NCI-H146 treated with DMSO at 0.1 percent for 48 hours (cell line): ENCODE measurements at regions not wholly inside any gene's neighbourhood (a gene's known extent, or its start where the extent isn't known, plus 50 kb on each side); places are given as distances from the start of the nearest gene placed in this dataset.
"Not testable (repeated sequence)": the region's sequence is repeated elsewhere in the genome, so short reads cannot be mapped to it uniquely, and the experiment has no call there.

ENCODE experiments used
- DNase-seq: peaks from one replicate; lab custom pipeline; 2025; ENCODE audit not compliant: unreplicated experiment; lab: John Stamatoyannopoulos, UW

DNA sequence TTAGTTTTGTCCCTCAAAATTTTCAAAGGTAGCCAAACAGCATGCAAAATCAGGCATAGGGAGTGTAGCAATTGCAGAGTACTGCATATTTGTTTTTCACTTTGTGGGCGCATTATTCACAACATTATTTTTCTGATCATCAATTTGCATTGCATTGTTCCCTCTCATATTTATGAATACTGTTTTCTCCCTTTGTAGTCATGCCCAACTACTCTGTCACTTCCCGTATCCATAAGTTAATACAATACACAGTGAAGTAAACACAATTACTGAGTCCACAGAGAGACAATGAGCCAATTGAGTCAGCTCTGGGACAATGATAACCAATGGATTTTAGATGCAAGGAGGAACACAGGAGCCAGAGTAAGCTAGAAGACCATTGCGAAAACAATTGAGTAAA is 944.0 kb upstream of the ADGRL4 start:
- no peak for DNase-seq

DNA sequence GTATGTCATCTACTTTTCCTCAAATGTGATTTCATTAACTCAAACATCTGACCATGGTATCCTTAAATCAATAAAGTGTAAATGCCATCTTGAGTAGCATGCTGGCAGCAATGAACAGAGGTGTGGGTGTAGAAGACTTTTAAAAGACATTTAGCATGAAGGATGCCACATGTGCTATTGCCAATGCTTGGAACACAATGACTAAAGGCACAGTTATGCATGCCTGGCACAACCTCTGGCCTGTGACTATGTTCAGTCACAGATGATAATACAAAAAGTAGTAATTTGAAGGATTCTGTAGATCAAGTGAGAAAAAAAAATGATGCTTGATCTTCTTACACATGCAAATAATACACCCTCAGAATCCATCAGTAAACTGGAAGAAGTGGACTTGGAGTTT is 938.9 kb upstream of the ADGRL4 start:
- DNase-seq, result no peak

DNA sequence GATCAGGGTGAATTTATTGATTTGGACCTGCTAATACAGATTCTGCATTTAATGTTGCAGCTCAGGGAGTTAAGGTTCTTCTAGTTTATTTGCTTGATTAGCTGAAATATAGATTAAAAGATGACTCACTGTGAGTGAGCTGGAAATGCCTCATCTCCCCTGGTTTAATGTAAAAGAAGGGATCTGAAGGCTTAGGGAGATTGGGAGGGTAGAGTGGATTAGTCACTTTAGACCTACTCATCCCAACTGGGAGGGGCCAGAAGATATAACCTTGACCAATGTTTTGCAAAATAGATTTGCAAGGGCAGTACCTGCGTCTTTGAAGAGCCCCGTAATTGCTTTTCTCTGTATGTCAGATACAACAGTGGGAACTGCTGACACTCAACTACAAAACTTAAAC is 922.8 kb upstream of the ADGRL4 start:
- no peak for DNase-seq

DNA sequence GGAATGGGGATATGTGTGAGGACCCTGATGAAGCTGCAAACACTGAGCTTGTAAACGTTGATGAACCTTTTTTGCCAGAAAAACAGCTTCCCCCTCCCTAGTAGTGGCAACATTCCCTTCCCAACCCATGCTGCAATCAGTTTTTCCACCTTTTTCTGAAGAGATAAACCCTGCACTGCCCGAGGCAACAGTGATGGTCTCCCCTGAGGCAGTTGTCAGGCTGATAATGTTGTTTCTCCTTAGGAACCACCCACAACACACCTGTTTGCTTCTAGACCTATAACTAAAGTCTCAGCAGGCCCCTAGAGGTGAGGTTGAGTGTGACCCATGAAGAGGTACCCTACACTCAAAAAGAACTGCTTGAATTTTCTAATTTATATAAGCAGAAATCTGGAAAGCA is 922.4 kb upstream of the ADGRL4 start:
- DNase-seq, result no peak

DNA sequence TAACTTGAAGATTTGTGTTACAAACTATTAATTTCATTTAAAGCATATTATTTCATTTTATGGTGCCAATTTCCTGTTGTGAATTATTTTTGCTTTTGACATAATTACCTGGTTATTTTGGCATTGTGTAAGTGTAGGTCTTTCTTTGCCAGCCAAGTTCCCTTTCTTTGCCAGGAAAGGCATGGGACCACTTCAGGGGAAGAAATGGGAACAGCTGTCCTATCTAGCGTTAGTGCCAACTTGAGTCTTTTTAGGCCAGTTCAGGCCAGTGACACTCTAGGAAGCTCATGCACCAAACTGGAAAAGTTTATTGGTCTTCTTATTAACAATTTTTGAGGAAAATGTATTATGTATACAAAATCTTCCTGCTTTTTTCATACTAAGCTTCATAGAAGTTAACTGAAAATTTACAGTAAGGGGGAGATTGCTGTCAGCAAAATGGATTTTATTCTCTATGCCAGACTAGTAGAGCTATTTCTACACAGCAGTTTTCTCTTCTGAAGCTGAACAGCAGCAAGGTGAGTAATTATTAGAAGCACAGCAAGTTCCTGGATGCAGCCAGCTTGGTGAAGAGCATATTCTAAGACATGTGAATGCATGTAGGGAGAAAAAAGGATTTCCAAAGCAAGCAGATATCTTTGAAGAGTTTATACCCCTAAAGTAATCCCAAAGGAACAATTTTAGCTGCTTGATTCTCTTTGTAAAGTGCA is 914.6 kb upstream of the ADGRL4 start:
- no peak for DNase-seq

DNA sequence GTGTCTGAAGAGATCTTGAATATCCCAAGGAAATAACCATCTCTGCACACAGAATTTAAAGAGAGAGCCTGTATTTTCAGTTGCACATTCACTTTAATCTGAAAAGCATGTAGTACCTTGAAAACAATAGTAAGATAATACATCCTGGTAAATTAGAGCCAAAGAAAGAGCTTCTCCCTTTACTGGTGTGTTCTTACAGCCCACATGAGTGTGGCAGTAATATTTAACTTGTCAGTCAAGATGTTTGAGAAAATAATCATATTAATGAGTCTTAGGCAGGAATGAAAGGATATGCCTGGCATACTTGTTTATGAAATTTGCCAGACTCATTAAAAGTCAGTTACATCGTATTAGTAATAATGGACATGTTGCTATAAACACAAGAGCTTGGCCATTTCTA is 908.4 kb upstream of the ADGRL4 start:
- DNase-seq, result no peak

DNA sequence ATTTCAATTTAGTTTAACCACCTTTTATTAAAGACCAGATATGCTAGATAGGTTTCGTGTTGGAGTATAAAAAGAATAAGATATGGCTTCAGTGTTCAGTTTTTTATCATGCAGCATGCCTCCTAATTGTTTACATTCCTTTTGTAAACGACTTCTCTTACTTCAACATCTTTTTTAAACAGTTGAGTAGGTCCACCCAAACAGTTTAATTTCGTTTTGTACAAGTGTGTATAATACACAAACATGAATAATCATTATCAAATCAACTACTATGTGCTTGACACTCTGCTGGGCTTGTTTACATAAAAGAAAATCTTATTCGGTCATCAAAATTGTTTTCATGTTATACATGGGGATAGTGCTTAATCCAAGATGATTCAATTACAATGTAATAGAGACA is 906.3 kb upstream of the ADGRL4 start:
- DNase-seq, result no peak

DNA sequence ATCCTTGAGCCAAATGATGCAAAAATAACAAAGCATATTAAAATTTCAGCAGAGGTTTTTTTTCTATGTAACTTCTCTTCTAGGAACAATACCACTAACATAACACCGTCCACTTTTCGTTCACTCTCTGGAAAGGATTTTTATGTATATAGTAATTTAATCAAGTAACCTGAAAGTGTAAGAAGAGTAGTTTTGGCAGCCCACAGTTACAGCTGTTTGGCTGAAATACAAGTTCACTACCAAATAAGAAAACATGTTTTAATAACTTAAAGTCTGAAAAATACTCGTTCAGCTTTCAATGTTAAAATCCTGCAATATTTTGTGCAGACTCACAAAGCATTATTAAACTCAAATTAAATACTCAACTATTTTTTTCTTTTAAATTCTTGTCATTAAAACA is 896.8 kb upstream of the ADGRL4 start:
- no peak for DNase-seq

DNA sequence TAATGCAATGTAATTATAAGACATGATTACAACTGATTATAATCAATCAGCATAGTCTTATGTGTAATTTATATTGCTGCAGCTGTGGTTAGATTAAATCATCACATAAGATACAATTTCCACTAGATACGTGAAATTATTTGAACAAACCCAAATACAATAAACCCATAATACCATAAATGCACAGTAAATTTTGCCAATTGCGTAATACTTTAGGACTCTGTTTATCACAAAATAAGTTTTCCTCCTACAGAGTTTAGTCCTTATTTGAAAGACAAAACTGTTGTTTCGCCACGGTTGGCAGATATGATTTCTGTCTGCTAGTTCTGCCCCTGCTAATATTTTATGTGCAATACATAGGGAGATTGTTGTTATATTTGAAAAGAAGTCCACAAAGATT is 895.9 kb upstream of the ADGRL4 start:
- DNase-seq, result no peak

DNA sequence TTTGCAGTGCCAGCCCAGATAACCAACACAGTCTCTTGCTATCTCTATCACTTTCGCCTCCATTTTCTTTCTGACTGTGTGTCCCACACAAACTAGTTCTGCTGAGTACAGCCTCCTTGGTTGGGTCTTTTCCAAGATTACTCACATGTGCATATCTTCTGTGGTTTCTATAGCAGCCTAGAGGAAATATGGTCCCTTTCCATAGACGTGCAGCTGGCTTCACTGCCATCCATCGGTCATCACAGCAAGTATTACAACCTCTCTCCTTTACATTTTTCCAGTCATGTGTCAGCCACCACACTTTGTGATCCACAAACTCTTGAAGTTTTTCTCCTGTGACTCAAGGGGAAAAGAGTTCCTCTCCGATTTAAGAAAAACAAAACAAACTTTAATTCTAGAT is 893.4 kb upstream of the ADGRL4 start:
- no peak for DNase-seq

DNA sequence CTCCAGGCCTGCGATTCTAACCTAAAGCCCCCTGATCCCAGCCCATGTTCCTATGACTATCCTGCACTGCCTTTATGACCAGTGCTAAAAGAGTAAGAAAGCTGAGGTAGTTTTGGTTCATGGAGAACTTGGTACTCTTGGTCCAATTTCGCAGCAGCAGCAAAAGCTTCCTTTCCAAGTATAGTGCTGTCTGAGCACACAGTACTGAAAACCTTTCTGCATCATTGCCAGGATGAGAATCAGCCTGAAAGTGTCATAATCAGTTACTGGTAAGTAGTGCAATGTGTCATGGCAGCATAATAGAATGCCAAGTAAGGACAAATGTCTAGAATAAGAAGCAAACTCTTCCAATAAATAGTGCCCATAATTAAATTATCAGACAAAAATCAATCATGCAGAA is 889.6 kb upstream of the ADGRL4 start:
- DNase-seq, result no peak

DNA sequence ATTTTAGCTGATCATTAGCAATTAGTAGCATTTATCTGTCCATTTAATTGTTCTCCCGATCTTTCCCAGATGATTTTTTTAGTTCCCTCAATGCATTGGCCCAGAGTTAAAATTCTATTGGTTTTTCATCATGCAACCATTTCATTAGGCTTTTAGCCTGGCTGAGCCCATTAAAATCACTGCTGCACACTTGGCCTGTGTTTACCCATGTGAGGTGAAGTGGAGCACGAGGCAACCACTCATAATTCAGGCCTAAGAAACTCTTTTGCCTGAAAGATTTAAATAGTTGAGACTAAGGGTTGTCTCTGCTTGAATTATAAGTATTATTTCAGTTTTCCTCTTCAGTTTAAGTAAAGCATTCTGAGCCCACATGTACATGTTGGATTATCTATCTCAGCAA is 889.0 kb upstream of the ADGRL4 start:
- no peak for DNase-seq

DNA sequence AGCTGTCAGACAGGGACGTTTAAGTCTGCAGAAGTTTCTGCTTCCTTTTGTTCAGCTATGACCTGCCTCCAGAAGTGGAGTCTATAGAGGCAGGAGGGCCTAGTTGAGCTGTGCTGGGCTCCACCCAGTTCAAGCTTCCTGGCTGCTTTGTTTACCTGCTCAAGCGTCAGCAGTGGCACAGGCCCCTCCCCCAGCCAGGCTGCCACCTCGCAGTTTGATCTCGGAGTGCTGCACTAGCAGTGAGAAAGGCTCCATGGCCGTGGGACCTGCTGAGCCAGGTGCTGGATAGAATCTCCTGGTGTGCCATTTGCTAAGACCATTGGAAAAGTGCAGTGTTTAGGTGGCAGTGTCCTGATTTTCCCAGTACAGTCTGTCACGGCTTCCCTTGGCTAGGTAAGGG is 887.6 kb upstream of the ADGRL4 start:
- DNase-seq, result not testable (repeated sequence)

DNA sequence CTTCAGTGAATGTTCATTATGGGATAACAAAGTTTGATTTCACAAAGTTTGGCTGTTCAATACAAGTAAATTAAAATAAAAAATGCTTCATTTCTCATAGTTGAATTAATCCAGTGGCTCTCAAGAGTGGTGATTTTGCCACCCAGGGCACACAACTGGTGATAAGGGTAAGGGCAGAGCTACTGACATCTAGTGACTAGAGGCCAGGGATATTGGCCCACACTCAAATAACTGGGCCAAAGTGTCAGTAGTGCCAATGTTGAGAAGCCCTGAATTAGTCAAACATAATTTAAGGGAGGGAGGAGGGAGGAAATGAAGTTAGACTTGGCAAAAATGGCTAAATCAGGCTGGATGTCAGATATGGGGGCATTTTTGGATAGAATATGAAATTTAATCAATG is 880.5 kb upstream of the ADGRL4 start:
- no peak for DNase-seq

DNA sequence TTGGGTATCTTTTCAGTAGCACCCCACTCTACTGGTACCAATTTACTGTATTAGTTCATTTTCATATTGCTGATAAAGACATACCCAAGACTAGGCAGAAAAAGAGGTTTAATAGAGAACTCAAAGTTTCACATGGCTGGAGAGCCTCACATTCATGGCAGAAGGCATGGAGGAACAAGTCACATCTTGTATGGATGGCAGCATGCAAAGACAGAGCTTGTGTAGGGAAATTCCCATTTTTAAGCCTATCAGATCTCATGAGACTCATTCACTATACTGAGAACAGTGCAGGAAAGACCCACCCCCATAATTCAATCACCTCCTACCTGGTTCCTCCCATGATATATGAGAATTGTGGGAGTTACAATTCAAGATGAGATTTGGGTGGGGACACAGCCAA is 878.6 kb upstream of the ADGRL4 start:
- DNase-seq, result no peak

DNA sequence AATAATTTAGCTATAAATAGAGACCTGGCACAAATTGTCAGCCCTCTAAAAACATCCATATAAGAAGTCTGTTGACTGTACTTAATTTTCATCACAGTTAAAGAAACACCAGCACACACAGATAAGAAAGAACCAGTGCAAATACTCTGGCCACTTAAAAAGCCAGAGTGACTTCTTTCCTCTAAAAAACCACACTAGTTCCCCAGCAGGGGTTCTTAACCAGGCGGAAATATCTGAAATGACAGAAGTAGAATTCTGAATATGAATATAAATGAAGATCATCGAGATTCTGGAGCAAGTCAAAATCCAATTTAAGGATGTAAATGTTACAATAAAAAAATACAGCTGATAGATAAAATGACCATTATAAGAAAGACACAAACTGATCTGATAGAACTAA is 870.6 kb upstream of the ADGRL4 start:
- DNase-seq, result no peak

DNA sequence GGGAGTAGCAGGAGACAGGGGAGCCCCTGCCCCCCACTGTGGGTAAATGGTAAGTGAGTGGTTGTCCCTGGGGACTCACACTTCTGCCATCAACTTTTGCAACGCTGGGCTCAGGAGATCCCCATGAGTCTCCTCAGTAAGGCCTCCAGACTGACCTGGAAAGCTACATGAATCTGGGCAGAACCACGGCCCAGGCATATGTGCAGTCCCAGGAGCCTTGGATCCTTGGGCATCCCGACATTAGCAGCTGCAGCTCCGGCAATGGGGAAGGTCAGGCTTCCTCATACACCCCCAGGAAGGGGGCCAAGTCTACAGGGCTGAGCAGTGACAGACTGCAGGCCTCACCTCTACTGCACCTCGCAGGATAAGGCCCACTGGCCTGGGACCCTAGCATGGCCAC is 868.7 kb upstream of the ADGRL4 start:
- no peak for DNase-seq

DNA sequence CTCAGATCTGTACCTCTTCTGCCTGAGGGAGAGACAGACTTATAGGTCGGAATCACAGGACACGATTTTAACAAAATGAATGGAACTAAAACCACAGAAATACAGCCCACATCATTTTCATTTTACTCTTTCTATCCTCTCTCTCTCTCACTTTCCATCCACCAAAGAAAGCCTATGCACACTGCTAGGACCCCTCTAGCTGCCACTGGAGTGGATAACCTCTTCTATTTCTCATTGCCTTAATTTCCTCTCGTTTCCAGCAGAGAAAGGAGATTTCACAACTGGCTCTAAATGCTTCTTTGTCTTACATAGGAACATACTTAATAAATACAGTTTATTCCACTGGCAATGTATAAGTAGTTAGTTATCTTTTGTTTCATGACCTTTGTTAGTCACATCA is 867.8 kb upstream of the ADGRL4 start:
- DNase-seq, result no peak

DNA sequence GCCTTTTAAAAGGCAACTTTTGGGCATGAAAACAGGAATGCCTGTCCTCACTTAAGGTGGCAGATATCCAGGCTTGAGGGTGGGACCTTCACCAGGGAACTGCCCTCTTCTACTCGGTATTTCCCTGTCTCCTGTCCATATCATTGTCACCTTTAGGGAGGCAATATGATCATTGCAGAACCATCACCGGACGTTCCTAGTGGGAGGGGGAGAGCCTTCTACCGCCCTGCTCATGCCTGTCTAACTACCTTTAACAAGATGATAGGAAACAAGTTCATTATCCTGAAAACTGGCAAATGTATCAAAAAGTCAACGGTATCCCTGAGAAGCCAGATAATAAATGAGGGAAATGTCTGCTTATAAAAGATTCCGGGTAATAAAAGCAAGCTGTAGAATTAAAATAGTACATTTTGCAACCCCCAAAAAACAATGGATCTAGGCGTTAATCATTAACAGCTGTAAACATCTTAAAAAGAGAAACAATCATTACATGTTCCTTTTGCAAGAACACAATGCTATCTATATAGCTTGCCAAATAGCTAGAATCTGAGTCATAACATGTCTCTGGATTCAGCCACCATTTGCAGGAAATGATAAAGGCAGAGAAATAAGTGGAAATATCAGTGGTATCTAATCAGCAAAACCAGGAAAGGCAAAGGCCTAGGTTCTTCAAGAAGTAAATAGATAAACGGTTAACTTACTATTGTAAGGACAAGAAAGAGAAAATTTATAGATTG is 852.9 kb upstream of the ADGRL4 start:
- no peak for DNase-seq

DNA sequence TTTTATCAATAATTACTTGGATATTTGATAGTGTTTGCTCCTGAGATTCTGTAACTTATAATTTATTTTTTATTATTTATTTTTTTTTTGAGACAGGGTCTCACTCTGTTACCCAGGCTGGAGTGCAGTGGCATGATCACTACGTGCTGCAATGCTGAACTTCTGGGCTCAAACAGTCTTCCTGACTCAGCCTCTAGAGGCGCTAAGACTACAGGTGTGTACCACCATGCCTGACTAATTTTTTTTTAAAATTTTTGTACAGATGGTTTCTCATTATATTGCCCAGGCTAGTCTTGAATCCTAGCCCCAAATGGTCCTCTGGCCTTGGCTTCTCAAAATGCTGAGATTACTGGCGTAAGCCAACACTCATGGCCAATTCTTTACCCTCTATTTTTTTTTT is 845.5 kb upstream of the ADGRL4 start:
- DNase-seq, result no peak

DNA sequence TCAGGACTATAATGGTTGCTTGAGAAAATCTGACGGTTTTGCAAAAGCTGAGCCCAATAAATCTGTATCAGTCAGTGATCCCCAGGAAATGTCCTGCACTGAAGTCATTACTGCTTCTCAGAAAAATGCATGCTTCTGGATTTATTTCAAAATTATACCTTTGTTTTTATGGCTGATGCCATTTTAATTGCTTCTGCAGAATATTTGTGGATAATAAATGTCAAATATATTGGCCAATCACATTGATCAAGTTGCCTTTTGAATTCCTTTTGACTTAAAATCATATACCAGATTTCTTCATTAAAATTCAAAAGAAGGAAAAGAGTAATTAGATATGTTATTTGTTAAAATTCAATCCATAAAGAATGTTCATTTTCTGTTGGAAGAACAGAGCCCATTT is 842.9 kb upstream of the ADGRL4 start:
- DNase-seq, result no peak

DNA sequence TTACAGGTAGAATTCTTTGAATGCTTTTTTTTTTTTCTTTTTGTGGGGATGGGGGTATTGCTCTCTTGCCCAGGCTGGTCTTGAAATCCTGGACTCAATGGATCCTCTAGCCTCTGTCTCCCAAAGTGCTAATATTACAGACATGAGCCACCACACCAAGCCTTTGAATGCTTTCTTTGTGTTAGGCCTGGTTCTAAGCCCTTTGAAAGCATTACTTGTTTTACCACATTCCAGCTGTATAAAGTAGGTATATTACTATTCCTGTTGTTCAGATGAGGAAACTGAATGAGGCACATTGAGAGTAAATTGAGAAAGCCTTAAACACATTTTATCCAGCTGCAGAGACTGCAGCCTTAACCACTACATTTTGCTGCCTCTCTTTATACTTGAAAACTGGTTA is 841.8 kb upstream of the ADGRL4 start:
- DNase-seq, result no peak

DNA sequence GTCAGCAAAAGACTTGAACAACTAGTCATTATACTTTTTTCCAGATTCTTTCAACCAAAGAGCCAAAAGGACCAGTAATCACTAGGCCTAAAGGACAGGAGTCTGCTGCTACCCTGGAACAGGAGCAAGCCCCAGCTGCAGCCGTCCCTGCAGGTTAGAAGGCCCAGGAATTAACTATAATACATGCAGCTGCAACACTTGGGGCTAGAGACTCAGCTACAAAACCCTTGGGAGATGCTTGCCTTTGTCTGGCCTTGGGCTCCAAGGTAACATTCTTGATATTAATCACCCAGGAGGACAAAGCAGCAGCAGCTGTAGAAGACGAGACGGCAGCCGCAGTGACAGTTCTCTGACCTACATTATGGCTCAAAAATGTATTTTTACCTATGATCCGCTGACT is 841.2 kb upstream of the ADGRL4 start:
- no peak for DNase-seq
